K562 (cell line): ENCODE measurements at regions not wholly inside any gene's neighbourhood (a gene's known extent, or its start where the extent isn't known, plus 50 kb on each side); places are given as distances from the start of the nearest gene placed in this dataset.

Experiments
- ATAC-seq: fragments of 200-7000 bp; cut with Tn5 transposase; 3 replicates; pipeline ENCODE4 v1.9.1; 2020; ENCODE audit warnings: moderate library complexity
- BruUV-seq: library from RNA; stranded (reverse); fragments of 400-500 nt; replicated peaks from 2 replicates; lab custom pipeline; 2021; lab: Mats Ljungman, UMichigan
- CTCF ChIA-PET: fragments of 300-600 bp; formaldehyde crosslinking; extraction: SDS; loops from one replicate; lab custom pipeline; 2021; ENCODE audit warnings: low intra/inter-chr PET ratio; lab: Yijun Ruan, JAX
- POLR2A ChIA-PET: fragments of 300-600, 350-650 bp; sonication (Branson Sonifier 250); formaldehyde crosslinking; extraction: SDS; loops from one replicate; lab custom pipeline; 2021; ENCODE audit warnings: antibody characterized with exemption, inconsistent platforms; lab: Yijun Ruan, JAX
- DNase-seq, 4 experiments: peaks; one replicate each; pipeline versions ENCODE4 v3.0.0 to v3.0.0-alpha.2; 2011 to 2018; ENCODE audit warnings: low spot score in 3 of 4, mixed read lengths in 3 of 4; ENCODE audit errors: extremely low read depth in 1 of 4
- FAIRE-seq: peaks from 2 replicates; lab custom pipeline; 2011; peaks lifted over from hg19 to GRCh38; lab: Jason Lieb, UNC
- H2AFZ ChIP-seq: 2 replicates; pipeline ENCODE4 v1.6.0; 2011; ENCODE audit warnings: low read depth, low read length, control low read depth, inconsistent platforms
- H3K27ac ChIP-seq: fragments of 200-600 bp; 3 replicates; pipeline ENCODE4 v1.8.0; 2011; ENCODE audit warnings: low read depth, mild to moderate bottlenecking, control low read depth, inconsistent platforms, low read length, moderate library complexity, mixed read lengths; ENCODE audit errors: extremely low read depth
- H3K27me3 ChIP-seq, 2 experiments: fragments of 300-600 bp in 1 of 2; 2 replicates in 1 of 2; 3 replicates in 1 of 2; pipeline versions ENCODE4 v1.6.0 to v1.8.0; 2011; ENCODE audit warnings: inconsistent platforms in 2 of 2, low read length in 2 of 2, mild to moderate bottlenecking in 1 of 2, mixed read lengths in 1 of 2, moderate library complexity in 1 of 2; ENCODE audit not compliant: control insufficient read depth in 2 of 2, insufficient read depth in 2 of 2
- H3K36me3 ChIP-seq: fragments of 300-600 bp; 3 replicates; pipeline ENCODE4 v1.8.0; 2011; ENCODE audit warnings: mild to moderate bottlenecking, low read length, inconsistent platforms; ENCODE audit not compliant: control insufficient read depth, insufficient read depth
- H3K4me1 ChIP-seq, 2 experiments: fragments of 200-600 bp in 1 of 2; replicated peaks in 1 of 2; 2 replicates in 1 of 2; 3 replicates in 1 of 2; pipeline versions ENCODE4 v1.5.1 to v1.8.0; 2011; ENCODE audit warnings: inconsistent platforms in 2 of 2, low read length in 2 of 2, mild to moderate bottlenecking in 1 of 2, mixed read lengths in 1 of 2, moderate library complexity in 1 of 2; ENCODE audit not compliant: control insufficient read depth in 2 of 2, insufficient read depth in 2 of 2
- H3K4me2 ChIP-seq: 2 replicates; pipeline ENCODE4 v1.6.1; 2011; ENCODE audit warnings: low read length, control low read depth, inconsistent platforms, mixed read lengths; ENCODE audit not compliant: insufficient read depth
- H3K4me3 ChIP-seq: fragments of 200-600 bp; sonication (generic), shearing (Covaris generic); 2 replicates; pipeline ENCODE4 v1.5.1; 2016; ENCODE audit warnings: control low read depth, inconsistent platforms
- H3K79me2 ChIP-seq: fragments of 200-600 bp; 3 replicates; pipeline ENCODE4 v1.8.0; 2011; ENCODE audit warnings: low read length, inconsistent platforms; ENCODE audit not compliant: control insufficient read depth, insufficient read depth
- H3K9ac ChIP-seq, 2 experiments: 2 replicates each; pipeline versions ENCODE4 v1.6.0 to v1.6.1; 2011; ENCODE audit warnings: low read depth in 2 of 2, low read length in 2 of 2, control low read depth in 1 of 2, inconsistent platforms in 1 of 2, mild to moderate bottlenecking in 1 of 2, mixed read lengths in 1 of 2; ENCODE audit not compliant: insufficient read depth in 1 of 2
- H3K9me1 ChIP-seq: one replicate; pipeline ENCODE4 v1.6.0; 2011; ENCODE audit warnings: inconsistent platforms, mild to moderate bottlenecking, low read length, moderate library complexity; ENCODE audit not compliant: control insufficient read depth, insufficient read depth
- H3K9me3 ChIP-seq: replicated peaks from 2 replicates; pipeline ENCODE4 v1.5.1; 2011; ENCODE audit warnings: low read depth, low read length, inconsistent platforms; ENCODE audit not compliant: control insufficient read depth, insufficient read depth
- H4K20me1 ChIP-seq: replicated peaks from 2 replicates; pipeline ENCODE4 v1.6.1; 2011; ENCODE audit warnings: low read length, inconsistent platforms, mixed read lengths; ENCODE audit not compliant: control insufficient read depth, insufficient read depth
- CBFA2T2 ChIP-seq: fragments of 450-650 bp; conservative IDR thresholded peaks from 2 replicates; pipeline ENCODE4 v1.6.1; 2017; ENCODE audit warnings: mild to moderate bottlenecking
- CTBP1 ChIP-seq: fragments of 450-650 bp; IDR thresholded peaks from 2 replicates; pipeline ENCODE4 v1.6.1; 2016; ENCODE audit warnings: borderline replicate concordance
- POLR2G ChIP-seq: fragments of 200-400 bp; formaldehyde crosslinking; IDR thresholded peaks from 2 replicates; pipeline ENCODE4 v1.6.1; 2017; ENCODE audit warnings: low read depth, mild to moderate bottlenecking, antibody characterized with exemption, low read length, moderate library complexity
- PRPF4 ChIP-seq: fragments of 200-400 bp; formaldehyde crosslinking; IDR thresholded peaks from one replicate; pipeline ENCODE4 v1.6.1; 2017; ENCODE audit warnings: low read length, low read depth, mild to moderate bottlenecking; ENCODE audit not compliant: insufficient read depth, poor library complexity, severe bottlenecking
- SMC3 ChIP-seq: conservative IDR thresholded peaks from 2 replicates; pipeline ENCODE4 v1.6.1; 2011; ENCODE audit warnings: low read depth, low read length, improper control_type of control experiment; ENCODE audit not compliant: insufficient read depth
- SUPT5H ChIP-seq: fragments of 450-650 bp; IDR thresholded peaks from 2 replicates; pipeline ENCODE4 v1.6.1; 2016
- ZKSCAN3 ChIP-seq: fragments of 250-450 bp; sonication (Bioruptor Pico); IDR thresholded peaks from 2 replicates; pipeline ENCODE4 v1.4.0; 2020
- ZNF133 ChIP-seq: fragments of 250-450 bp; sonication (Bioruptor Pico); IDR thresholded peaks from 2 replicates; pipeline ENCODE4 v1.4.0; 2020; ENCODE audit warnings: mild to moderate bottlenecking
- ZNF695 ChIP-seq: fragments of 450-650 bp; formaldehyde crosslinking; IDR thresholded peaks from 2 replicates; pipeline ENCODE4 v1.4.0; 2020; ENCODE audit warnings: mild to moderate bottlenecking, moderate library complexity
- ZNF766 ChIP-seq: fragments of 200-800 bp; sonication (Bioruptor generic); conservative IDR thresholded peaks from 2 replicates; pipeline ENCODE4 v1.6.1; 2016; ENCODE audit warnings: missing genetic modification characterization, missing compliant biosample characterization
- in situ Hi-C: fragments of 300-500 bp; cut with MboI; formaldehyde crosslinking; loops from 4 replicates; pipeline ENCODE4 v1.15.0; 2018; ENCODE audit warnings: inconsistent platforms, mixed read lengths
- intact Hi-C: fragments of 100-400 bp; cut with micrococcal nuclease; formaldehyde crosslinking; loops from 2 replicates; pipeline ENCODE4 v1.14.2; 2022
- TF ChIP-seq, protein P1 (sequence below), 2 experiments: fragments of 150-350 bp in 1 of 2; IDR thresholded peaks; 2 replicates each; pipeline ENCODE4 v1.6.1; 2012 to 2016; ENCODE audit warnings: low read depth in 2 of 2, low read length in 2 of 2, mild to moderate bottlenecking in 1 of 2, moderate library complexity in 1 of 2
- TF ChIP-seq, protein P2 (sequence below): fragments of 450-650 bp; formaldehyde crosslinking; IDR thresholded peaks from 2 replicates; pipeline ENCODE4 v1.4.0; 2022; ENCODE audit warnings: missing genetic modification characterization
- TF ChIP-seq, protein P3 (sequence below): sonication (generic); formaldehyde crosslinking; IDR thresholded peaks from 2 replicates; pipeline ENCODE4 v1.8.1; 2023; ENCODE audit warnings: mild to moderate bottlenecking, missing genetic modification reagents

DNA sequence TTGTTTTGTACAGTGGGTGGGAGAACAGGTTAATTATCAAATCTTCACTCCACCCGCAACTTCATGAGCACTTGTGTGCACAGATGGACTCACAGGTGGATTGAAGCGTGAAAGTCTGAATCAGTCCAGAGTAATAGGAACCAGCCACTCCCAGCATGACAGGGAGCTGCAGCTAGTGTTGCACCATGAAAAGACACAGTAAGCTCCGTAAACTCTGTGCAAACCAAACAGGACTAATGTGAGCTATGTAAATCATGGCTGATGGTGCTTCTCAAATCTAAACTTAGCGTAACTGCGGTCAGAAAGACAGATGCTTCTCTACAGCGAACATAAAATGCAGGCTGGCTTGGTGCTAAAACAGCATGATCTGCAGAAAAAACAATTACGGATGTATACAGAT lies 114.4 kb downstream of the CENPF start (continued):
- TF ChIP-seq, protein P1, sequence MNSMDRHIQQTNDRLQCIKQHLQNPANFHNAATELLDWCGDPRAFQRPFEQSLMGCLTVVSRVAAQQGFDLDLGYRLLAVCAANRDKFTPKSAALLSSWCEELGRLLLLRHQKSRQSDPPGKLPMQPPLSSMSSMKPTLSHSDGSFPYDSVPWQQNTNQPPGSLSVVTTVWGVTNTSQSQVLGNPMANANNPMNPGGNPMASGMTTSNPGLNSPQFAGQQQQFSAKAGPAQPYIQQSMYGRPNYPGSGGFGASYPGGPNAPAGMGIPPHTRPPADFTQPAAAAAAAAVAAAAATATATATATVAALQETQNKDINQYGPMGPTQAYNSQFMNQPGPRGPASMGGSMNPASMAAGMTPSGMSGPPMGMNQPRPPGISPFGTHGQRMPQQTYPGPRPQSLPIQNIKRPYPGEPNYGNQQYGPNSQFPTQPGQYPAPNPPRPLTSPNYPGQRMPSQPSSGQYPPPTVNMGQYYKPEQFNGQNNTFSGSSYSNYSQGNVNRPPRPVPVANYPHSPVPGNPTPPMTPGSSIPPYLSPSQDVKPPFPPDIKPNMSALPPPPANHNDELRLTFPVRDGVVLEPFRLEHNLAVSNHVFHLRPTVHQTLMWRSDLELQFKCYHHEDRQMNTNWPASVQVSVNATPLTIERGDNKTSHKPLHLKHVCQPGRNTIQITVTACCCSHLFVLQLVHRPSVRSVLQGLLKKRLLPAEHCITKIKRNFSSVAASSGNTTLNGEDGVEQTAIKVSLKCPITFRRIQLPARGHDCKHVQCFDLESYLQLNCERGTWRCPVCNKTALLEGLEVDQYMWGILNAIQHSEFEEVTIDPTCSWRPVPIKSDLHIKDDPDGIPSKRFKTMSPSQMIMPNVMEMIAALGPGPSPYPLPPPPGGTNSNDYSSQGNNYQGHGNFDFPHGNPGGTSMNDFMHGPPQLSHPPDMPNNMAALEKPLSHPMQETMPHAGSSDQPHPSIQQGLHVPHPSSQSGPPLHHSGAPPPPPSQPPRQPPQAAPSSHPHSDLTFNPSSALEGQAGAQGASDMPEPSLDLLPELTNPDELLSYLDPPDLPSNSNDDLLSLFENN (IDR thresholded peaks at IDR 0.05; ENCODE audit: low read depth in 2 of 2, low read length in 2 of 2): no peak
- TF ChIP-seq, protein P2, sequence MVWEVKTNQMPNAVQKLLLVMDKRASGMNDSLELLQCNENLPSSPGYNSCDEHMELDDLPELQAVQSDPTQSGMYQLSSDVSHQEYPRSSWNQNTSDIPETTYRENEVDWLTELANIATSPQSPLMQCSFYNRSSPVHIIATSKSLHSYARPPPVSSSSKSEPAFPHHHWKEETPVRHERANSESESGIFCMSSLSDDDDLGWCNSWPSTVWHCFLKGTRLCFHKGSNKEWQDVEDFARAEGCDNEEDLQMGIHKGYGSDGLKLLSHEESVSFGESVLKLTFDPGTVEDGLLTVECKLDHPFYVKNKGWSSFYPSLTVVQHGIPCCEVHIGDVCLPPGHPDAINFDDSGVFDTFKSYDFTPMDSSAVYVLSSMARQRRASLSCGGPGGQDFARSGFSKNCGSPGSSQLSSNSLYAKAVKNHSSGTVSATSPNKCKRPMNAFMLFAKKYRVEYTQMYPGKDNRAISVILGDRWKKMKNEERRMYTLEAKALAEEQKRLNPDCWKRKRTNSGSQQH (CRISPR knock-in tag): no peak
- TF ChIP-seq ZKSCAN3 (CRISPR knock-in tag) (no peak), ZNF766 (CRISPR knock-in tag) (no peak), CTBP1 (no peak)

DNA sequence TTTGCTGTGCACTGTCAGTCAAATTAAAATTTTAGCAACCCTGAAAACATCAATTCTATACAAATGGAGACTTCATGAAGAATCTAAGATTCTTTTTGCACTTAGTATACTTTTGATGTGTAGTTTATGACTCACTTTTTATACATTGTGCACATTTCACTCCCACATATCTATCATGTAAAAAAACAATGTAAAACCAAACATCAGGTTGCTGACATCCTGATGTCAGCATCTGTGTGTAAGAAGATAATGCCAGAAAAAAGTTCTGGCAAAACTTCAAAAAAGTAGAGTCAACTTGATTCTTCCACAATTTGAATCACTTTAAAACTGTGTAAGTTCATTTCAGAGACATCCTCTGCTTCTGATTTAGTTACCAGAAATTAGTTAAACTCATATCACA lies 115.7 kb downstream of the CENPF start:
- Histone ChIP-seq H3K27ac (no peak overlapping the region), H4K20me1 (no peaks in the 10 kb centered on the region), H3K9me1 (no peaks in the 10 kb centered on the region), H3K4me1 (no peaks in the 10 kb centered on the region), H2AFZ (no peak overlapping the region), H3K27me3 (no peaks in the 10 kb centered on the region), H3K4me2 (no peak overlapping the region), H3K9me3 (no peaks in the 10 kb centered on the region), H3K36me3 (no peaks in the 10 kb centered on the region), H3K79me2 (no peaks in the 10 kb centered on the region), H3K4me3 (no peak overlapping the region), H3K9ac (no peak overlapping the region)
- DNase-seq: no peak
- POLR2A ChIA-PET: no interaction called here
- no peak for FAIRE-seq
- CTCF ChIA-PET: no interaction called here
- intact Hi-C loops: no loop called here
- no TSS peak for BruUV-seq
- no peak for ATAC-seq
- in situ Hi-C loops: no loop called here
- no peak for TF ChIP-seq SUPT5H
- TF ChIP-seq CBFA2T2: no peak
- no peak for TF ChIP-seq SMC3
- no peak for TF ChIP-seq ZNF133 (CRISPR knock-in tag)
- TF ChIP-seq PRPF4: no peak
- TF ChIP-seq, protein P3, sequence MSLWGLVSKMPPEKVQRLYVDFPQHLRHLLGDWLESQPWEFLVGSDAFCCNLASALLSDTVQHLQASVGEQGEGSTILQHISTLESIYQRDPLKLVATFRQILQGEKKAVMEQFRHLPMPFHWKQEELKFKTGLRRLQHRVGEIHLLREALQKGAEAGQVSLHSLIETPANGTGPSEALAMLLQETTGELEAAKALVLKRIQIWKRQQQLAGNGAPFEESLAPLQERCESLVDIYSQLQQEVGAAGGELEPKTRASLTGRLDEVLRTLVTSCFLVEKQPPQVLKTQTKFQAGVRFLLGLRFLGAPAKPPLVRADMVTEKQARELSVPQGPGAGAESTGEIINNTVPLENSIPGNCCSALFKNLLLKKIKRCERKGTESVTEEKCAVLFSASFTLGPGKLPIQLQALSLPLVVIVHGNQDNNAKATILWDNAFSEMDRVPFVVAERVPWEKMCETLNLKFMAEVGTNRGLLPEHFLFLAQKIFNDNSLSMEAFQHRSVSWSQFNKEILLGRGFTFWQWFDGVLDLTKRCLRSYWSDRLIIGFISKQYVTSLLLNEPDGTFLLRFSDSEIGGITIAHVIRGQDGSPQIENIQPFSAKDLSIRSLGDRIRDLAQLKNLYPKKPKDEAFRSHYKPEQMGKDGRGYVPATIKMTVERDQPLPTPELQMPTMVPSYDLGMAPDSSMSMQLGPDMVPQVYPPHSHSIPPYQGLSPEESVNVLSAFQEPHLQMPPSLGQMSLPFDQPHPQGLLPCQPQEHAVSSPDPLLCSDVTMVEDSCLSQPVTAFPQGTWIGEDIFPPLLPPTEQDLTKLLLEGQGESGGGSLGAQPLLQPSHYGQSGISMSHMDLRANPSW (CRISPR knock-in tag): no peak
- TF ChIP-seq POLR2G: no peak
- TF ChIP-seq ZNF695 (CRISPR knock-in tag): no peak
